ENCODE measurements at regions not wholly inside any gene's neighbourhood (a gene's known extent, or its start where the extent isn't known, plus 50 kb on each side); places are given as distances from the start of the nearest gene placed in this dataset.

GRCh38 chr13:94968757-94969086 lies 256.4 kb upstream of the SOX21 start:
- Histone ChIP-seq H3K4me3 (ENCODE audit: insufficient read depth, low read depth, low read length) (peak overlapping the region; percentile 67), H3K27ac (ENCODE audit: insufficient read depth, low read depth, low read length, poor library complexity, severe bottlenecking) (peak overlapping the region; percentile 90), H3K36me3 (ENCODE audit: control insufficient read depth, insufficient read depth, low read length) (no peaks in the 10 kb centered on the region), H3K27me3 (ENCODE audit: control insufficient read depth, insufficient read depth, low read length, poor library complexity, severe bottlenecking) (no peaks in the 10 kb centered on the region), H3K4me1 (ENCODE audit: control insufficient read depth, insufficient read depth, low read length) (peaks cover 22% of the 10 kb centered on the region), H3K9me3 (ENCODE audit: control insufficient read depth, low read length) (no peaks in the 10 kb centered on the region)
- 1% methylated on average over 7 of the region's 7 CpGs for WGBS, 2 experiments

DNA sequence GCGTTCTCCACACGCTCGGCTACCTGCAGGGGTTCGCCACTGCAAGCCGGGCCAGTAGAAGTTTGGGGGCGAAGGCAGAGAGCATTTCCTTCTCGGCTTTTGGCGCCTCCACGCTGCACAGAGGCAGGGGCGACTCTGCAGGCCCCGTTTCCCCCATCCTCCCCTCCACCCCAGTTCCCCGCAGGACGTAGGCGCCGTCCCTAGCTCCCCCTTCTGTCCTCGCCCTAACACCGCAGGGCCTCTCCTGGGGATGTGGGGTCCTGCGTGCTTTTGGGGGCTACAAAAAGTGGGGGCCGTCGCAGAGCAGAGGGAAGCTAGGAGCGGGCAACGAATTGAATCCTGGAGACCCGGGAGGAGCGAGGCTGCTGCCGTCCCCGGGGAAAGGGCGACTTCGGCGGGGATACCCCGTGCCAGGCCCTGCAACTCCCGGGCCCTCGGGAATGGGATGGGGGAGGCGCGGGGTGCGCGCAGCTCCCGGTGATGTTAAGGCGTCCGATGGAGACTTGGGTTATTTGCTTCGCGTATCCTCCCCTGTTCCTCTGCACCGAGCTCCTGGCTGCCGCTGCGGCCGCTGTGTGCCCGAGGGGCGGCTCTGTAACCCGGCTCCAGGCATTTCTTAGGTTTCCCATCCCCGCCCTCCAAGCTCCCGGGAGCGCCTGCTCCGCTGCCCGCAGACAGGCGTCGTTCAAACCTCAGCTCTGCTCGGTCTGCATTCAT lies 255.9 kb upstream of the SOX21 start:
- peak overlapping the region; percentile 67 for H3K4me3 ChIP-seq (ENCODE audit: insufficient read depth, low read depth, low read length)
- no peaks in the 10 kb centered on the region for H3K27me3 ChIP-seq (ENCODE audit: control insufficient read depth, insufficient read depth, low read length, poor library complexity, severe bottlenecking)
- 0% methylated on average over 56 of the region's 56 CpGs for WGBS, 2 experiments
- H3K4me1 ChIP-seq (ENCODE audit: control insufficient read depth, insufficient read depth, low read length) = peaks cover 22% of the 10 kb centered on the region
- no peaks in the 10 kb centered on the region for H3K9me3 ChIP-seq (ENCODE audit: control insufficient read depth, low read length)
- no peaks in the 10 kb centered on the region for H3K36me3 ChIP-seq (ENCODE audit: control insufficient read depth, insufficient read depth, low read length)
- H3K27ac ChIP-seq (ENCODE audit: insufficient read depth, low read depth, low read length, poor library complexity, severe bottlenecking) = peak overlapping the region; percentile 90

DNA sequence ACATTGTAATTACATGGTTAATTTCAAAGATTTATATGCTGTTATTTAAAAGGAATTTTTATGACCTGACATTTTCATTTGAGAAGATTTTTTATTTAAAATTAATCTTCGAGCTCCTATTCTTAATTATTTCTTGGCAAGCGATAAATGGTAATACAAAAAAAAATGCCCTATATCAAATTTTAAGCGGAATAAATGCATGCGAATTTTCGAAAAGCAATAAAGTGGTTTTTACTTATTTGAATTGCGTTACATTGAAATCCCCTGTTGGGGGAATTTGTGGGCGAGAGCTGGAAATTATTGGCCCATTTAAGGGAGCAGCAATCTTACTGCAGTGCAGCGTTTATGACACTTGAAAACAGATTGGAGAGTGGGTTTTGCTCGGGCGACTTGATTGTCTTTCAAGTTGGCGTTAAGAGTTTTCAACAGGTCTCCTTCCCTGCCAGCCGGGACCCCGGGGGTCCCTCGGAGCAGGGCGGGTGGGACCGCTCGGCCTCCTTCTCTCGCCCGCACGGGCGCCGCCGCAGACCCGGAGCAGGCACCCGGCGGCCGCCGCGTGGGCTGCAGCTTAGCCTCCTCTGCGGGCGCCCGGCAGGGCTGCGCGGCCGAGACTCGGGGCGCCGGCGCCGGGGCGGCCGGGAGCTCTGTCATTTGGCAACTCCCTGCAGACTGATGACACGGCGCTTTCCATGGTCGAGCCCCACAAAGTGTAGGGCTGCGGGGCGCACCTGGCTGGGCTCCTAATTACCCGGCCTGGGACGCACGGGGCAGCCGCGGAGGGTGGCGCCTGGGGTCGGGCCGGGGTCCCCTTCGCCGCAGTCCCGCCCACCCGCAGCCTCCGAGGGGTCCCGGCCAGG lies 255.1 kb upstream of the SOX21 start:
- Histone ChIP-seq H3K9me3 (ENCODE audit: control insufficient read depth, low read length) (no peaks in the 10 kb centered on the region), H3K36me3 (ENCODE audit: control insufficient read depth, insufficient read depth, low read length) (no peaks in the 10 kb centered on the region), H3K4me3 (ENCODE audit: insufficient read depth, low read depth, low read length) (peak overlapping the region; percentile 67), H3K27me3 (ENCODE audit: control insufficient read depth, insufficient read depth, low read length, poor library complexity, severe bottlenecking) (no peaks in the 10 kb centered on the region), H3K27ac (ENCODE audit: insufficient read depth, low read depth, low read length, poor library complexity, severe bottlenecking) (peak overlapping the region; percentile 90), H3K4me1 (ENCODE audit: control insufficient read depth, insufficient read depth, low read length) (peaks cover 22% of the 10 kb centered on the region)
- WGBS, 2 experiments = 2 to 4% methylated on average over 59 to 61 of the region's 61 CpGs

GRCh38 chr13:94966422-94966955 lies 254.1 kb upstream of the SOX21 start:
- H3K4me3 ChIP-seq (ENCODE audit: insufficient read depth, low read depth, low read length) = peak overlapping the region; percentile 7
- 37 to 43% methylated on average over 2 to 3 of the region's 3 CpGs for WGBS, 2 experiments
- no peaks in the 10 kb centered on the region for H3K9me3 ChIP-seq (ENCODE audit: control insufficient read depth, low read length)
- H3K27ac ChIP-seq (ENCODE audit: insufficient read depth, low read depth, low read length, poor library complexity, severe bottlenecking) = peak overlapping the region; percentile 11
- no peaks in the 10 kb centered on the region for H3K36me3 ChIP-seq (ENCODE audit: control insufficient read depth, insufficient read depth, low read length)
- H3K4me1 ChIP-seq (ENCODE audit: control insufficient read depth, insufficient read depth, low read length) = peaks cover 17% of the 10 kb centered on the region
- H3K27me3 ChIP-seq (ENCODE audit: control insufficient read depth, insufficient read depth, low read length, poor library complexity, severe bottlenecking) = no peaks in the 10 kb centered on the region

DNA sequence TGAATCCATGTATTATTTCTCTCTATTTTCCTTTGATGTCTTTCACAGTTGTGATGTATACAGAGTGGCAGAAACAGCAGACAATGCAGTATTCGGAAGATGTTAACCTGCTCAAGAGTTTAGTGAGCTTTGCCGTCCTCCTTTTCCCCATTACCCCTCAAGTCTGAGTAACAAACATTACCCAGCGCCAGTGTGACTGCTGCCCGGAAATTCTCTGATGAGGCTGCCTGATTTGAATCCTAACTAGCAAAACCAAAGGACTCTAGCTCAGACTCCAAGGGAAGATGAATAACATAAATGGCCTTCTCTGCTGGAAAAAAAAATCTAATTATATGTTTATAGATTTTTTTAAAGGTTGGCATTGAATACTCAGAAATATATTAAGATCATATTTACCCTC lies 247.3 kb upstream of the SOX21 start:
- Histone ChIP-seq H3K27ac (ENCODE audit: insufficient read depth, low read depth, low read length, poor library complexity, severe bottlenecking) (no peak overlapping the region), H3K4me1 (ENCODE audit: control insufficient read depth, insufficient read depth, low read length) (no peaks in the 10 kb centered on the region), H3K36me3 (ENCODE audit: control insufficient read depth, insufficient read depth, low read length) (no peaks in the 10 kb centered on the region), H3K27me3 (ENCODE audit: control insufficient read depth, insufficient read depth, low read length, poor library complexity, severe bottlenecking) (no peaks in the 10 kb centered on the region), H3K9me3 (ENCODE audit: control insufficient read depth, low read length) (no peaks in the 10 kb centered on the region), H3K4me3 (ENCODE audit: insufficient read depth, low read depth, low read length) (no peak overlapping the region)
- WGBS, 2 experiments = 89 to 90% methylated on average over 4 of the region's 4 CpGs

DNA sequence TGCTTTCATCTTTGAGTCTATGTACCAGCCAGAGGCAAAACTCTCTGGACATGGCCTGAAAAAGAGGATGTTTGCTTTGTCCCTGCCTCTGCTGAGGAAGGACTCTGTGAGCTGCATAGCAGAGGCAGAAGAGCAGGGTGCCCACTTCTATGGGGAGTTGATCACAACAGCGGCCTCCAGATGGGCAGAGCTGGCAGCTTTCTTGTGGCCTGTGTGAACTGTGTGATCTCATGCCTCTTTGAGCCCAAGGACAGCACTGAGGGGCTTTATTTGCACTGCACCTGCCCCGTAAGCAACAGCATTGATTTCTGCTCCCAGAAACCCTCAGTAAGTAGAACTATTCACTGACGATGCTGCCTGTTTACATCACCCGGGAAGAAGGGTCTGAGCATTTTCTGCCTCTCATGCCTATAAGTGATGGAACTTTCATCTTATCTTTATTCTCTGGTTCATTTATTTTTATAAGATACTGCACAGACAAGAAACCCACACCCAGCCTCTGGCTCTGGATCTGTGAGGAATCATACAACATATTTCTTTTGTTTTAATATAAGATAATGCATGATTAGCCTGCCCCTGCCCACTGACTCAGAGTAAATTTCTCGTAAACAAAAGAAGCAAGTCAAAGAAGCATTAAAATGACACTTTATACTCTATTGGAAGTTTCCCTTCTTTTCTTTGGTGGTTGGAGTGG lies 244.2 kb upstream of the SOX21 start:
- H3K4me3 ChIP-seq (ENCODE audit: insufficient read depth, low read depth, low read length) = no peak overlapping the region
- no peaks in the 10 kb centered on the region for H3K27me3 ChIP-seq (ENCODE audit: control insufficient read depth, insufficient read depth, low read length, poor library complexity, severe bottlenecking)
- H3K36me3 ChIP-seq (ENCODE audit: control insufficient read depth, insufficient read depth, low read length) = no peaks in the 10 kb centered on the region
- no peaks in the 10 kb centered on the region for H3K9me3 ChIP-seq (ENCODE audit: control insufficient read depth, low read length)
- no peaks in the 10 kb centered on the region for H3K4me1 ChIP-seq (ENCODE audit: control insufficient read depth, insufficient read depth, low read length)
- WGBS, 2 experiments = 90 to 94% methylated on average over 5 of the region's 5 CpGs
- no peak overlapping the region for H3K27ac ChIP-seq (ENCODE audit: insufficient read depth, low read depth, low read length, poor library complexity, severe bottlenecking)

GRCh38 chr13:94952787-94953186 lies 240.4 kb upstream of the SOX21 start:
- peaks cover 12% of the 10 kb centered on the region for H3K4me1 ChIP-seq (ENCODE audit: control insufficient read depth, insufficient read depth, low read length)
- no peaks in the 10 kb centered on the region for H3K9me3 ChIP-seq (ENCODE audit: control insufficient read depth, low read length)
- no peaks in the 10 kb centered on the region for H3K36me3 ChIP-seq (ENCODE audit: control insufficient read depth, insufficient read depth, low read length)
- H3K27ac ChIP-seq (ENCODE audit: insufficient read depth, low read depth, low read length, poor library complexity, severe bottlenecking) = no peak overlapping the region
- H3K4me3 ChIP-seq (ENCODE audit: insufficient read depth, low read depth, low read length) = no peak overlapping the region
- H3K27me3 ChIP-seq (ENCODE audit: control insufficient read depth, insufficient read depth, low read length, poor library complexity, severe bottlenecking) = no peaks in the 10 kb centered on the region

- Histone ChIP-seq H3K4me3 (ENCODE audit: insufficient read depth, low read depth, low read length) (no peak overlapping the region), H3K27ac (ENCODE audit: insufficient read depth, low read depth, low read length, poor library complexity, severe bottlenecking) (no peak overlapping the region), H3K4me1 (ENCODE audit: control insufficient read depth, insufficient read depth, low read length) (peaks cover 28% of the 10 kb centered on the region), H3K9me3 (ENCODE audit: control insufficient read depth, low read length) (no peaks in the 10 kb centered on the region), H3K36me3 (ENCODE audit: control insufficient read depth, insufficient read depth, low read length) (no peaks in the 10 kb centered on the region), H3K27me3 (ENCODE audit: control insufficient read depth, insufficient read depth, low read length, poor library complexity, severe bottlenecking) (no peaks in the 10 kb centered on the region)
- 62 to 70% methylated on average over 8 of the region's 8 CpGs for WGBS, 2 experiments
These were observed 238.0 kb upstream of the SOX21 start for GRCh38 chr13:94950303-94950702.

- H3K27me3 ChIP-seq (ENCODE audit: control insufficient read depth, insufficient read depth, low read length, poor library complexity, severe bottlenecking) = no peaks in the 10 kb centered on the region
- WGBS, 2 experiments = 0 to 3% methylated on average over 7 of the region's 7 CpGs
- no peaks in the 10 kb centered on the region for H3K36me3 ChIP-seq (ENCODE audit: control insufficient read depth, insufficient read depth, low read length)
- no peak overlapping the region for H3K4me3 ChIP-seq (ENCODE audit: insufficient read depth, low read depth, low read length)
- peak overlapping the region; percentile 79 for H3K27ac ChIP-seq (ENCODE audit: insufficient read depth, low read depth, low read length, poor library complexity, severe bottlenecking)
- H3K4me1 ChIP-seq (ENCODE audit: control insufficient read depth, insufficient read depth, low read length) = peaks cover 28% of the 10 kb centered on the region
- no peaks in the 10 kb centered on the region for H3K9me3 ChIP-seq (ENCODE audit: control insufficient read depth, low read length)
These were observed 235.6 kb upstream of the SOX21 start for GRCh38 chr13:94947965-94948371.

DNA sequence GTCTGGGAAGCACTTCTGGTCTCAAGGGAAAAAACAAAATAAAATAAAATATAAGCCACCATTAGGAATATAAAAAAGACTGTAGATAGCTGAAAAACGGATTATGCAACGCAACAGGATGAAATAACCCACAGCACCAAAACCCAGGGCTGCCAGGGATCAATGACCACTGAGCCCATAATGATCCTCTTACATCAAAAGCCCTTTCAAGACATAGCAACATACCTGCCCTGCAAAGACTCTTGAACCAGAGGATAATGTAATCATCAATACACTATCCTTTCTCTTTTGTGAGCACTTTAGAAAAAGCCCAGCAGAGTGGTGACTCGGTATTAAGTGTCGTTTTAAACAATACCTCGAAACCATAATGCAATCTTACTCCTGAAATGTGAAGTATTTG lies 235.0 kb upstream of the SOX21 start:
- Histone ChIP-seq H3K27ac (ENCODE audit: insufficient read depth, low read depth, low read length, poor library complexity, severe bottlenecking) (peak overlapping the region; percentile 79), H3K4me3 (ENCODE audit: insufficient read depth, low read depth, low read length) (no peak overlapping the region), H3K4me1 (ENCODE audit: control insufficient read depth, insufficient read depth, low read length) (peaks cover 28% of the 10 kb centered on the region), H3K27me3 (ENCODE audit: control insufficient read depth, insufficient read depth, low read length, poor library complexity, severe bottlenecking) (no peaks in the 10 kb centered on the region), H3K36me3 (ENCODE audit: control insufficient read depth, insufficient read depth, low read length) (peaks cover 3% of the 10 kb centered on the region), H3K9me3 (ENCODE audit: control insufficient read depth, low read length) (no peaks in the 10 kb centered on the region)
- WGBS, 2 experiments = 28 to 31% methylated on average over 5 of the region's 5 CpGs
